K562 (cell line): ENCODE measurements at regions not wholly inside any gene's neighbourhood (a gene's known extent, or its start where the extent isn't known, plus 50 kb on each side); places are given as distances from the start of the nearest gene placed in this dataset.
"Not testable (repeated sequence)": the region's sequence is repeated elsewhere in the genome, so short reads cannot be mapped to it uniquely, and the experiment has no call there.

Experiments
- POLR2AphosphoS5 ChIP-seq: IDR thresholded peaks from 2 replicates; pipeline ENCODE4 v1.6.1; 2011; ENCODE audit warnings: mild to moderate bottlenecking, low read depth, low read length, moderate library complexity; ENCODE audit not compliant: control insufficient read depth, insufficient read depth
- ZNF445 ChIP-seq: fragments of 250-450 bp; sonication (Bioruptor Pico); IDR thresholded peaks from 2 replicates; pipeline ENCODE4 v1.4.0; 2020; ENCODE audit warnings: low read depth, mild to moderate bottlenecking, moderate library complexity

DNA sequence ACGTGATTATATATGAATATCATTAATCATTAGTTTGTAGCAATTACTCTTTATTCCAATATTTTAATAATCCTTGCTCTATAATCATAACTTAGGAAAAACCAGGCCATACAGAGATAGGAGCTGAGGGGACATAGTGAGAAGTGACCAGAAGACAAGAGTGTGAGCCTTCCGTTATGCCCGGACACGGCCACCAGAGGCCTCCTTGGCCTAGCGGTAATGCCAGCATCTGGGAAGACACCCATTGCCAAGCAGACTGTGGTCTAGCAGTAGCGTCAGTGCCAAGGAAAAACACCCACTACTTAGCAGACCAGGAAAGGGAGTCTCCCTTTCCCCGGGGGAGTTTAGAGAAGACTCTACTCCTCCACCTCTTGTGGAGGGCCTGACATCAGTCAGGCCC lies 66.6 kb upstream of the MSH6 start:
- not testable (repeated sequence) for TF ChIP-seq POLR2AphosphoS5; ZNF445 (CRISPR knock-in tag)
